ENCODE measurements at regions not wholly inside any gene's neighbourhood (a gene's known extent, or its start where the extent isn't known, plus 50 kb on each side); places are given as distances from the start of the nearest gene placed in this dataset.
"Not testable (repeated sequence)": the region's sequence is repeated elsewhere in the genome, so short reads cannot be mapped to it uniquely, and the experiment has no call there.

- DNase-seq = peak in 2 of 56 donors; percentile 31 to 42
These were observed 1784.3 kb downstream of the LRRC4C start for GRCh38 chr11:39675171-39675570.

- DNase-seq = no peak
These were observed 1784.7 kb downstream of the LRRC4C start for GRCh38 chr11:39674761-39675160.

GRCh38 chr11:39674024-39674423, 1785.4 kb downstream of the LRRC4C start:
- peak in 7 of 56 donors; percentile 1 to 12 (median 5) for DNase-seq

- no peak for DNase-seq
These were observed 1790.8 kb downstream of the LRRC4C start for GRCh38 chr11:39668640-39669039.

- no peak for DNase-seq
These were observed 1795.4 kb downstream of the LRRC4C start for GRCh38 chr11:39664023-39664422.

DNA sequence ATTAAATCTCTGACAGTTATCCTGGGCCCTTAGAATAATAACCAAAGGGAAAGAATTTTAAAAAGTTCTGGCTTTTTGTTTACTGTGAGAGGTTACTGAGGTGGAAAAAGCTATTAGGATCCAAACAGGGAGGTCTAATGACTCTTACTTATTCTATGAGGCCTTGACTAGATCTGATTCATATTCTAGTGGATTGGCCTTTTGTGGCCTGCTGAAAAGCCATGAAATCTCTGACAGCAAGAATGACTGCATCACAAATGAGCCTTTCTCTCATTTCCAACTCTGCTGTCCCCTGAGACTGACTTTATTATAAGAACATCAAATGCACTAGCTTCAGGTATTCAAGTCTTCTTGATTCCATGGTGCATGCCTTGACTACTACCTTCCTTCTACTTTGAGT, 1797.6 kb downstream of the LRRC4C start:
- no peak for DNase-seq

DNA sequence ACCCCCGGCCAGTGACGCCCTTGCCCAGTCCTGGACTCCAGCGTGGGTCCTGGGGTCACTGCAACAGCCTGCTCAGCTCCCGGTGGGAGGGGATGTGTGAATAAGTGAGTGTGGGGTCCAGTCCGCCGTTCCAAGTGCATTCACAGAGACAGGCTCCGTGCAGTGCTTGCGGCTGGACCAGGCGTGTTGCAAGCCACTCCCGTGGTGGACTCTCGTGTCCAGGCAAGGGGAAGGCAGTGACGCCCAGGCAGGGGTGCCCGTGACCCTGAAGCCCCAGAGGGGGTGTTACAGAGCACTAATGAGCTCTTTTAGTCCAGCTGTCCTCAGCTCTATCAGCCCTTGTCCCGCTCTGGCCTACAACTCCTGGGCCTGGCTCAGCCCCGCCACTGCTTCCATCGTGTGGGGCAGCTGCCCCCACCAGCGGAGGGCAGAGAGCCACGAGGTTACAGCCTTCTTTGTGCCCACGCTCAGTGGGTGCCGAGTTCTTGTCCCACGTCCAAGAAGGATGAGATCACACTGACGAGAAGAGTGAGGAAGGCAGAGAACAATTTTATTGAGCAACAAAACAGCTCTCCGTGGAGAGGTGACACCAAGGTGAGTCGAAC, 1807.5 kb downstream of the LRRC4C start:
- no peak for DNase-seq

- DNase-seq = no peak
These were observed 1817.7 kb downstream of the LRRC4C start for GRCh38 chr11:39641751-39642150.

DNA sequence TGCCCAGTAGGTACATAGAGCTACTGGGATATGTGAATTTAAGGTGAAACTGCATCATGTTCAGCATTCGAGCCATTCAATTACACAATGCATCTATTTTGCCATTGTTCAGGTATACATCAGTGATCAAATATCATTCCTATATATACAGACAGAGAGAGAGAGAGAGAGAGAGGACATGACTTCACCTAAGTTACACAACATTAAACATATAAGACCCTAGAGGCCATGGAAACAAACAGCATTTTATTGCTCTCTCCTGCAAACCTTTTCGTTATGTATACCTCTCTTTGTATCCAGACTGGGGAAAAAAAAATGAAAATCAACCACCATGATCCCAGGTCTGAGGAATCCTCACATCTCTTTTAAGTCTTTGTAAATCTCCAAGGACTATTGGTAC, 1829.1 kb downstream of the LRRC4C start:
- no peak for DNase-seq

GRCh38 chr11:39628311-39628710, 1831.1 kb downstream of the LRRC4C start:
- DNase-seq = no peak

DNA sequence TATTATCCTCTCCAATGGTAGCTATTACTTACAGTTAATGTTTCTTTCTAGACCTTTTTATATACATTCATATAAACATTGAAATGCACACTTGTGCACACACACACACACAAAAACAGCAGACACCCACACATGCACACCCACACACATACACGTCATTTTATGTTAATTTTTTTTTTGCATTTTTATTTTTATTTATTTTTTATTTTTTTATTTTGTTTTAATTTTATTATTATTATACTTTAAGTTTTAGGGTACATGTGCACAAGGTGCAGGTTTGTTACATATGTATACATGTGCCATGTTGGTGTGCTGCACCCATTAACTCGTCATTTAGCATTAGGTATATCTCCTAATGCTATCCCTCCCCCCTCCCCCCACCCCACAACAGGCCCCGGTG, 1839.1 kb downstream of the LRRC4C start:
- not testable (repeated sequence) for DNase-seq

DNA sequence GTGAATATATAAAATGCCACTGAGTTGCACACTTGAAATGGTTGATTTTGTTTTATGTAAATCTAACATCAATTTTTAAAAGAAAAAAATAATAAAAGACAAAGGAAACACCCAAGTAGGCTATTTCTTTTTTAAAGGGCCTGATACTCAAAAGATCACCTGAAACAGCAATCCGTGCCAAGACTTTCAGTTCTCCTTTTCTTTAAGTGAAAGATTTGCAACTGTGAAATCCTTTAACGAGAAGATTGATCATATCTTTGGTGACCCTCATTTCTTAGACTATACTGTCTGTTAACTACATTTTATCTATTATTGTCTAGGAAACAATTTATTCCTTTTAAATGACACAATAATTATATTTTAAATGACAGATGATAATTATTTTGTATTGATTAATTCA, 1841.5 kb downstream of the LRRC4C start:
- no peak for DNase-seq

- DNase-seq = no peak
These were observed 1870.1 kb downstream of the LRRC4C start for GRCh38 chr11:39589391-39589790.

- DNase-seq = no peak
These were observed 1873.4 kb downstream of the LRRC4C start for GRCh38 chr11:39586036-39586435.

GRCh38 chr11:39571081-39571480, 1888.4 kb downstream of the LRRC4C start:
- no peak for DNase-seq

DNA sequence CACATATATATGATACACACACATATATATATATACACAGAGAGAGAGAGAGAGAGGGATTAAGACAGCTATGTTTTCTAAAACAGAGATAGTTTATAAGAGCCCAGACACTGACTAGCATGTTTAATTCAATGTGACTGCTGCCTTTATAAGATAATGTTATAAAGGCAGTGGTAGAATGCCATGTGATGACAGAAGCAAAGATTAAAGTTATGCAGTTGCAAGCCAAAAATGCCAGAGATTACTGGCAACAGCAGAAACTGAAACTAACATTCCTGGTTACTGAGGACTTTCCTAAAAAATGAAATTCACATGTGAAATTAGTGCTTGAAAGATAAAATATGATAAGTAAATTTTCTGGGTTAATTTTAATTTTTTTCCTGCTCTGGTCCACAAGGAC, 1888.9 kb downstream of the LRRC4C start:
- no peak for DNase-seq

DNA sequence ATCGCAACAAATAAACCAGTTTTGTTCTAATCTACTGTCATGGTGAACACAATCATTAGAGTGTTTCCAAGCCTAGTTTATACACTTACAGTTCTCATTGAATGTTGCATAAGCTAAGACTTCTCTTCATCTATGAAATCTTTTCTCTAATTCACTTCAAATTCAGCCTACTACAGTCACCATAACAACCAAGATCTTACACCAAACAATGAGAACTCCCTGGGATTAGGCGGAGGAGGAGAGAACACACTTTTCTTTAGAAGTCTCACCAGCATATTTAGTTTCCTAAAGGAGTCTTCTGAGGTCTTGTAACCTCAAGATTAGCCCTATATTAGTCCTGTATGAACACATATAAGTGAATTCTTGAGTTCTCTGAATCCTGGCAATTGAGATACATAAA, 1889.7 kb downstream of the LRRC4C start:
- DNase-seq = peak in 1 of 56 donors; percentile 21

DNA sequence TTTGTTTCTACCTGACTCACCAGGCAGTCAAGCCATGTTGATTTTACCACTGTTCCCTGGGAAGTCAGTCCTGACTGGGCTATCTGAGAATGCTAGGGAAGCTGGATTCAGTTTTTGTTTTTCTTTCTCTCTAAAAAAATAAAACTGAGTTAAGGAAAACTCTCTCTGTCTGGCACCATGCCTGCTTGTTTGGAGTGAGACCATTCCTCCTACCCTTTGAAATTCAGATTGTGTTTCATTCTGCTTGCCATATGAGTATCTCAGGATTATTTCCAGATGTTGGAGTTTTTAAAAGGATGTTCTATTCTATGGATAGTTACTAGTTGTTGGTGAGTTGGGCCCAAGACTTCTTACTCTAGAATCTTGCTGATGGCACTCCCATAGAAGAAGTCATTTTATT, 1917.0 kb downstream of the LRRC4C start:
- no peak for DNase-seq

DNA sequence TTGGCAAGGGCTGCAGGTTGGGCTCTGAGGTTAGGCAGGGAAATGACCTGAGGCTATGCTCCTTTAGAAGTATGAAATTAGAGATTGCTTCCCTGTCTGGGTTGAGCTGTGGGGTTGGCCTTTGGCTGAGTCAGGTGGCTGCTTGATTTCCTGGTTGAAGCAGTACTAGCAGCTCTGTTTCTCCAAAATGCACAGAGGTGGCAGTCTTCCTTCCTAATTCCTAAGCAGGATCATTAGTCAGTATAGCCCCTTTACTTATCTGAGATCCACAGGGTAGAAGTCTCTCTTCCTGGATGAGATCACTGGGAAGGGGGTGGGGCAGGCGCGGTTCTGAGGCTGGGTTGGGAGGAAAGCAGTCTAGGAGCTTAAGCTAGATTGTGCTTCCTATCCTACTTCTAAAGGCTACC, 1917.5 kb downstream of the LRRC4C start:
- DNase-seq = no peak

DNA sequence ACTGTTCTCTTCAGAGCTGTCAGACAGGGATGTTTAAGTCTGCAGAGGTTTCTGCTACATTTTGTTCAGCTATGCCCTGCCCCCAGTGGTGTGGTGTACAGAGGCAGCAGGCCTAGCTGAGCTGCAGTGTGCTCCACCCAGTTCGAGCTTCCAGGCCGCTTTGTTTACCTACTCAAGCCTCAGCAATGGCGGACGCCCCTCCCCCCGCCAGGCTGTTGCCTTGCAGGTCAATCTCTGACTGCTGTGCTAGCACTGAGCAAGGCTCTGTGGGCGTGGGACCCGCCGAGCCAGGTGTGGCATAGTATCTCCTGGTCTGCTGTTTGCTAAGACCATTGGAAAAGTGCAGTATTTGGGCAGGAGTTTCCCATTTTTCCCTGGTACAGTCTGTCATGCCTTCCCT, 1923.1 kb downstream of the LRRC4C start:
- DNase-seq = not testable (repeated sequence)
